Cerebellar cortex (tissue), 1 donor: ENCODE measurements at regions not wholly inside any gene's neighbourhood (a gene's known extent, or its start where the extent isn't known, plus 50 kb on each side); places are given as distances from the start of the nearest gene placed in this dataset.
A peak's percentile ranks its signal among the peaks of the same experiment; 100 is the strongest.
"Not testable (repeated sequence)": the region's sequence is repeated elsewhere in the genome, so short reads cannot be mapped to it uniquely, and the experiment has no call there.

Source experiments
- DNase-seq: peaks from one replicate; pipeline ENCODE4 v3.0.0-alpha.2; 2015; ENCODE audit warnings: low spot score

- DNase-seq: no peak
Measured at GRCh38 chr2:138931284-138932256, 151.4 kb upstream of the NXPH2 start.

- DNase-seq: no peak
Measured at GRCh38 chr2:138930571-138930970, 150.4 kb upstream of the NXPH2 start.

- DNase-seq: no peak
Measured at GRCh38 chr2:138928374-138929021, 148.3 kb upstream of the NXPH2 start.

GRCh38 chr2:138922973-138923563, 142.9 kb upstream of the NXPH2 start:
- peak; percentile 16 for DNase-seq

- no peak for DNase-seq
Measured at GRCh38 chr2:138919120-138919747, 139.0 kb upstream of the NXPH2 start.

GRCh38 chr2:138910427-138910826, 130.2 kb upstream of the NXPH2 start:
- DNase-seq: no peak

- no peak for DNase-seq
Measured at GRCh38 chr2:138906549-138906948, 126.4 kb upstream of the NXPH2 start.

- DNase-seq: no peak
Measured at GRCh38 chr2:138902239-138902871, 122.2 kb upstream of the NXPH2 start.

GRCh38 chr2:138901530-138901929, 121.3 kb upstream of the NXPH2 start:
- DNase-seq: no peak

GRCh38 chr2:138898855-138899254, 118.7 kb upstream of the NXPH2 start:
- DNase-seq: no peak

GRCh38 chr2:138897274-138897673, 117.1 kb upstream of the NXPH2 start:
- DNase-seq: no peak

- DNase-seq: no peak
Measured at GRCh38 chr2:138893746-138894145, 113.6 kb upstream of the NXPH2 start.

GRCh38 chr2:138881126-138881525, 100.9 kb upstream of the NXPH2 start:
- DNase-seq: no peak

GRCh38 chr2:138879931-138880330, 99.7 kb upstream of the NXPH2 start:
- DNase-seq: no peak

- no peak for DNase-seq
Measured at GRCh38 chr2:138877421-138877820, 97.2 kb upstream of the NXPH2 start.

- no peak for DNase-seq
Measured at GRCh38 chr2:138874251-138874650, 94.1 kb upstream of the NXPH2 start.

- DNase-seq: not testable (repeated sequence)
Measured at GRCh38 chr2:138872116-138872515, 91.9 kb upstream of the NXPH2 start.

- DNase-seq: no peak
Measured at GRCh38 chr2:138871312-138871711, 91.1 kb upstream of the NXPH2 start.

- no peak for DNase-seq
Measured at GRCh38 chr2:138867341-138867740, 87.2 kb upstream of the NXPH2 start.

- DNase-seq: no peak
Measured at GRCh38 chr2:138866797-138867196, 86.6 kb upstream of the NXPH2 start.

GRCh38 chr2:138853761-138854160, 73.6 kb upstream of the NXPH2 start:
- DNase-seq: no peak

GRCh38 chr2:138853296-138853695, 73.1 kb upstream of the NXPH2 start:
- DNase-seq: no peak
